ENCODE measurements at regions not wholly inside any gene's neighbourhood (a gene's known extent, or its start where the extent isn't known, plus 50 kb on each side); places are given as distances from the start of the nearest gene placed in this dataset.
"Not testable (repeated sequence)": the region's sequence is repeated elsewhere in the genome, so short reads cannot be mapped to it uniquely, and the experiment has no call there.

GRCh38 chr18:29378651-29379136, 1201.8 kb upstream of the CDH2 start:
- DNase-seq (ENCODE audit: low spot score), result no peak

GRCh38 chr18:29377346-29377745, 1200.4 kb upstream of the CDH2 start:
- no peak for DNase-seq (ENCODE audit: low spot score)

- DNase-seq (ENCODE audit: low spot score), result no peak
Measured at GRCh38 chr18:29373000-29373399, 1196.1 kb upstream of the CDH2 start.

- DNase-seq (ENCODE audit: low spot score), result peak; percentile 1
Measured at GRCh38 chr18:29361843-29362242, 1184.9 kb upstream of the CDH2 start.

GRCh38 chr18:29360659-29361058, 1183.7 kb upstream of the CDH2 start:
- not testable (repeated sequence) for DNase-seq (ENCODE audit: low spot score)

- DNase-seq (ENCODE audit: low spot score), result not testable (repeated sequence)
Measured at GRCh38 chr18:29359222-29359621, 1182.3 kb upstream of the CDH2 start.

- no peak for DNase-seq (ENCODE audit: low spot score)
Measured at GRCh38 chr18:29351171-29351570, 1174.2 kb upstream of the CDH2 start.

GRCh38 chr18:29328932-29329331, 1152.0 kb upstream of the CDH2 start:
- DNase-seq (ENCODE audit: low spot score), result no peak

- no peak for DNase-seq (ENCODE audit: low spot score)
Measured at GRCh38 chr18:29326214-29326613, 1149.3 kb upstream of the CDH2 start.

GRCh38 chr18:29321561-29321960, 1144.6 kb upstream of the CDH2 start:
- DNase-seq (ENCODE audit: low spot score), result no peak

GRCh38 chr18:29313312-29313711, 1136.4 kb upstream of the CDH2 start:
- DNase-seq (ENCODE audit: low spot score), result no peak

- DNase-seq (ENCODE audit: low spot score), result no peak
Measured at GRCh38 chr18:29311580-29311979, 1134.7 kb upstream of the CDH2 start.

- no peak for DNase-seq (ENCODE audit: low spot score)
Measured at GRCh38 chr18:29309366-29309765, 1132.4 kb upstream of the CDH2 start.

GRCh38 chr18:29307982-29308381, 1131.1 kb upstream of the CDH2 start:
- DNase-seq (ENCODE audit: low spot score), result no peak

GRCh38 chr18:29307231-29307630, 1130.3 kb upstream of the CDH2 start:
- DNase-seq (ENCODE audit: low spot score), result no peak

GRCh38 chr18:29305516-29305915, 1128.6 kb upstream of the CDH2 start:
- no peak for DNase-seq (ENCODE audit: low spot score)

- DNase-seq (ENCODE audit: low spot score), result no peak
Measured at GRCh38 chr18:29301048-29301447, 1124.1 kb upstream of the CDH2 start.

GRCh38 chr18:29285471-29285870, 1108.5 kb upstream of the CDH2 start:
- no peak for DNase-seq (ENCODE audit: low spot score)

GRCh38 chr18:29271501-29271900, 1094.6 kb upstream of the CDH2 start:
- DNase-seq (ENCODE audit: low spot score), result no peak

GRCh38 chr18:29259838-29260237, 1082.9 kb upstream of the CDH2 start:
- no peak for DNase-seq (ENCODE audit: low spot score)

GRCh38 chr18:29254123-29254522, 1077.2 kb upstream of the CDH2 start:
- no peak for DNase-seq (ENCODE audit: low spot score)

GRCh38 chr18:29251681-29252080, 1074.8 kb upstream of the CDH2 start:
- no peak for DNase-seq (ENCODE audit: low spot score)

GRCh38 chr18:29250843-29251242, 1073.9 kb upstream of the CDH2 start:
- DNase-seq (ENCODE audit: low spot score), result no peak

- DNase-seq (ENCODE audit: low spot score), result no peak
Measured at GRCh38 chr18:29250259-29250658, 1073.3 kb upstream of the CDH2 start.

- DNase-seq (ENCODE audit: low spot score), result no peak
Measured at GRCh38 chr18:29248805-29249204, 1071.9 kb upstream of the CDH2 start.
